Neutrophil (primary cell): ENCODE measurements at regions not wholly inside any gene's neighbourhood (a gene's known extent, or its start where the extent isn't known, plus 50 kb on each side); places are given as distances from the start of the nearest gene placed in this dataset.

Experiments
- H3K27ac ChIP-seq: fragments of 200-600 bp; sonication (generic); 2 replicates; pipeline ENCODE4 v1.5.1; 2016; ENCODE audit warnings: mild to moderate bottlenecking, moderate library complexity
- H3K27me3 ChIP-seq: fragments of 200-600 bp; sonication (generic); 2 replicates; pipeline ENCODE4 v1.6.0; 2016; ENCODE audit warnings: mild to moderate bottlenecking
- H3K36me3 ChIP-seq: fragments of 200-600 bp; sonication (generic); 2 replicates; pipeline ENCODE4 v1.5.1; 2017
- H3K4me1 ChIP-seq, 2 experiments: fragments of 200-600 bp in 1 of 2; sonication (generic) in 1 of 2; 1 replicate in 1 of 2; 2 replicates in 1 of 2; pipeline versions ENCODE4 v1.5.1 to v1.6.1; 2013 to 2016; ENCODE audit warnings: low read depth in 1 of 2, low read length in 1 of 2, mild to moderate bottlenecking in 1 of 2, moderate library complexity in 1 of 2; ENCODE audit not compliant: control insufficient read depth in 1 of 2, insufficient read depth in 1 of 2
- H3K4me3 ChIP-seq, 2 experiments: fragments of 200-600 bp in 1 of 2; sonication (generic) in 1 of 2; 1 replicate in 1 of 2; 2 replicates in 1 of 2; pipeline ENCODE4 v1.5.1; 2013 to 2016; ENCODE audit warnings: low read depth in 1 of 2, low read length in 1 of 2, mild to moderate bottlenecking in 1 of 2, moderate library complexity in 1 of 2
- H3K9me3 ChIP-seq: fragments of 200-600 bp; sonication (generic); 2 replicates; pipeline ENCODE4 v1.5.1; 2016
- TF ChIP-seq, protein P1 (sequence below): fragments of 200-600 bp; sonication (generic); IDR thresholded peaks from 2 replicates; pipeline ENCODE4 v1.5.1; 2016; ENCODE audit warnings: antibody characterized with exemption

DNA sequence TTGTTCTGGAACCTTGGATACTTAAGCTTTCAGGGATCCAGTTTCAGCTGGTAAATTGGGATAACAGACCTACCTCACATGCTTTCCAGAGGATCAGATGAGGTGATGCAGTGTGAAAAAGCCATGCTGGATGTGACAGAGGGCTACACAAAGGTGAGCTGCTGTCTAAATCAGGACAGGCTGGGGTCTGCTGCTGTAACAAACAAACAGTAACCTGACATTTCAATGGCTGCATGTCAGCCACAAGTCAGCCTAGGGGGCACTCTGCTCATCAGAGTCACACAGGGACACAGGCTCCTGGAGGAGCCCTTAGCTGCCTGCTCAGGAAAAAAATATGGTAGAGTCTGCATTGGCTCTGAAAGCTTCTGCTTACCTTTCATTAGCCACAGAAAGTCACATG lies 66.7 kb upstream of the EGFLAM start:
- TF ChIP-seq, protein P1, sequence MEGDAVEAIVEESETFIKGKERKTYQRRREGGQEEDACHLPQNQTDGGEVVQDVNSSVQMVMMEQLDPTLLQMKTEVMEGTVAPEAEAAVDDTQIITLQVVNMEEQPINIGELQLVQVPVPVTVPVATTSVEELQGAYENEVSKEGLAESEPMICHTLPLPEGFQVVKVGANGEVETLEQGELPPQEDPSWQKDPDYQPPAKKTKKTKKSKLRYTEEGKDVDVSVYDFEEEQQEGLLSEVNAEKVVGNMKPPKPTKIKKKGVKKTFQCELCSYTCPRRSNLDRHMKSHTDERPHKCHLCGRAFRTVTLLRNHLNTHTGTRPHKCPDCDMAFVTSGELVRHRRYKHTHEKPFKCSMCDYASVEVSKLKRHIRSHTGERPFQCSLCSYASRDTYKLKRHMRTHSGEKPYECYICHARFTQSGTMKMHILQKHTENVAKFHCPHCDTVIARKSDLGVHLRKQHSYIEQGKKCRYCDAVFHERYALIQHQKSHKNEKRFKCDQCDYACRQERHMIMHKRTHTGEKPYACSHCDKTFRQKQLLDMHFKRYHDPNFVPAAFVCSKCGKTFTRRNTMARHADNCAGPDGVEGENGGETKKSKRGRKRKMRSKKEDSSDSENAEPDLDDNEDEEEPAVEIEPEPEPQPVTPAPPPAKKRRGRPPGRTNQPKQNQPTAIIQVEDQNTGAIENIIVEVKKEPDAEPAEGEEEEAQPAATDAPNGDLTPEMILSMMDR: no peak
- Histone ChIP-seq H3K36me3 (no peaks in the 10 kb centered on the region), H3K4me3 (no peak overlapping the region), H3K4me1 (no peaks in the 10 kb centered on the region), H3K27ac (no peak overlapping the region), H3K27me3 (peaks cover 65% of the 10 kb centered on the region), H3K9me3 (no peaks in the 10 kb centered on the region)

DNA sequence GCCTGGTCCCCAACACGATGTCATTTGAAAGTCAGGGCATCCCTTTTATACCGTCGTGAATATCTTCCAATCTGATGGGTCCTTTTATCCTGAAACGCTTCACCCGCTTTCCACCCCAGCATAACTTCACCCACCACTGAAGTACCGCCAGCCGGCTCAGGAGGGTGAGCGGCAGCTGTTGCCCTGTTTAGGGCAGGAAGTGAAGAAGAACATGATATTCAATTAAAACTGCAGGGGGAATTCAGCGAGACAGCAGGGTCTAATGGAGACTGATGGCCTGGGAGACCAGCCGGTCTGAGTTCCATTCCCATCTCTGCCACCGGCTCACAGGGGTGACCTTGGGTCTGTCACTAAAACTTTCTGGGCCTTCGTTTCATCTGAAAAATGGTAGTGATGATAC lies 68.2 kb upstream of the EGFLAM start:
- Histone ChIP-seq H3K27me3 (peaks cover 56% of the 10 kb centered on the region), H3K36me3 (no peaks in the 10 kb centered on the region), H3K4me1 (no peaks in the 10 kb centered on the region), H3K4me3 (no peak overlapping the region), H3K27ac (no peak overlapping the region), H3K9me3 (no peaks in the 10 kb centered on the region)
- TF ChIP-seq, protein P1: no peak

DNA sequence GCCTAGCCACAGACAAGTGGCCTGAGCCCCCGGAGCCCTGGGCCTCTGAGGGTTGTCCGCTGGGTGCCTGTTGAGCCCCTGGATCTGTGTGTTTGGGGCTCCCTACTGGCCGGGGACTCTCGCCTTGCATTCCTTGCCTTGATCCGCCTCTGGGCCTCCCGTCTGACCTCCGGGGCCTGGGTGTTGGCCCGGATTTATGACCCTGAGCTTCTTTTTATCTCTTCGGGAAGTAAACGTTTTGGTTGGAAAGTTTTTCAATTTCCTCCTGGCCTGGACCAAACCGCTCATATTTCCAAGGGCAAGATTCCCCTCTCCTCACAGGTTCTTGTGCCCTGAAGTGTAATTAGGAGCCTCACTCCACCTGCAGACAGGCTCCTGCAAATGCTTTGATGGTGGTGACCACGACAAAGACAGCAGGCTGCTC lies 69.3 kb upstream of the EGFLAM start:
- no peaks in the 10 kb centered on the region for H3K36me3 ChIP-seq
- TF ChIP-seq, protein P1: no peak
- peaks cover 46% of the 10 kb centered on the region for H3K27me3 ChIP-seq
- no peak overlapping the region for H3K27ac ChIP-seq
- no peak overlapping the region for H3K4me3 ChIP-seq
- no peaks in the 10 kb centered on the region for H3K9me3 ChIP-seq
- no peaks in the 10 kb centered on the region for H3K4me1 ChIP-seq

DNA sequence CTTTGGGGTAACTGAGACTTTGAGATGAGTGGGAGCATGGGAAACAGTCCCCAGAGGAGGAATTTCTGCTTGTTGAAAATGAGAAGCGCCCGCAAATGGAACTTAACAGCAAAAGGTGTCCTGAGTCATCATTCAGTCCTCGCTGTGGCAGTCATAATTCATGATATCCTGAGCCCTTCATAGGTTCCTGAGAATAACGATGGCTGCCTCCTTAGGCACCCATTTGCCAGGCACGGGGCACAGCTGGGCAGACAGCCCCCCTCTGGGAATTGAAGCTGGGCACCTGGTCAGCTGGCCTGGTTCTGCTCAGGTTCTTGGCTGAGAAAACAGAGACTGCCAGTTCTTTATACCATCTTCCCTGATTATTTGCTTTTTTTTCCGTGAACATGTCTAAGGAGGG lies 69.8 kb upstream of the EGFLAM start:
- Histone ChIP-seq H3K4me3 (no peak overlapping the region), H3K27me3 (peaks cover 41% of the 10 kb centered on the region), H3K4me1 (no peaks in the 10 kb centered on the region), H3K36me3 (no peaks in the 10 kb centered on the region), H3K27ac (no peak overlapping the region), H3K9me3 (no peaks in the 10 kb centered on the region)
- TF ChIP-seq, protein P1: no peak

DNA sequence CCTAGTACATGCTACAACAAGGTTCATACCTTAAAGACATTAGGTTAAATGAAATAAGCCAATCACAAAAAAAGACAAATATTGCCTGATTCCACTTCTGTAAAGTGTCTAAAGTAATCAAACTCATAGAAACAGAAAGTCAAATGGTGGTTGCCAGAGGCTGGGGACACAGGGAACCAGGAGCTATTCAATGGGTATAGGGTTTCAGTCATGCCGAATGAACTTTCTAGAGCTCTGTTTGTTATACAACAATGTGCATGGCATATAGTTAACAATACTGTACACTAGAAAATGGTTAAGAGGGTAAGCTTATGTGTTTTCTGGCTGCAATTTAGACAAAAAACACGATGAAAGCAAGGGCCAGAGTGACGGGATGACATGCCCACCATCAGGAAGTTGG lies 70.8 kb upstream of the EGFLAM start:
- Histone ChIP-seq H3K36me3 (no peaks in the 10 kb centered on the region), H3K4me1 (no peaks in the 10 kb centered on the region), H3K4me3 (no peak overlapping the region), H3K9me3 (no peaks in the 10 kb centered on the region), H3K27ac (no peak overlapping the region), H3K27me3 (peaks cover 30% of the 10 kb centered on the region)
- TF ChIP-seq, protein P1: no peak

DNA sequence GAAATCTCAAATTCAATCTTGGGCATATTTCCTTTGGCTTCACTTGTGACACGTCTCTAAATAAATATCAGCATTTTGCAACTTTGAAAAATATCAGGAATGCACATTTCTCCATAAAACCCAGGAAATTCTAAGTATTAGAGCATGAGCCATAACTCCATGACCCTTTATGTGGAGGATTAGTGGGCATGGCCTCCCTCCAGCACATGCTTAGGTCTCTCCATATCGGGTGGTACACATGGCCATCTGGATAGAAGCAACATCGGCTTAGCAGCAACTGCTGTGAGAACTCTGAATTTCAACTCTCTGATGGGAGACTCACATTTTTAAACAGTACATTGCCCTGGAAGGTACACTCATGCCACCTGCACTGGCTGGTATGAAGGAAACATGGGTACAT lies 73.7 kb upstream of the EGFLAM start:
- TF ChIP-seq, protein P1: no peak
- Histone ChIP-seq H3K4me1 (no peaks in the 10 kb centered on the region), H3K27me3 (peaks cover 27% of the 10 kb centered on the region), H3K4me3 (no peak overlapping the region), H3K36me3 (no peaks in the 10 kb centered on the region), H3K27ac (no peak overlapping the region), H3K9me3 (no peaks in the 10 kb centered on the region)
